GM12873 (cell line): ENCODE measurements at regions not wholly inside any gene's neighbourhood (a gene's known extent, or its start where the extent isn't known, plus 50 kb on each side); places are given as distances from the start of the nearest gene placed in this dataset.

ENCODE experiments used
- TF ChIP-seq, protein P1 (sequence below): IDR thresholded peaks from 2 replicates; pipeline ENCODE4 v1.5.1; 2012; ENCODE audit warnings: low read depth, mild to moderate bottlenecking, moderate library complexity, low read length, control low read depth; ENCODE audit not compliant: insufficient read depth; ENCODE audit errors: missing control alignments

DNA sequence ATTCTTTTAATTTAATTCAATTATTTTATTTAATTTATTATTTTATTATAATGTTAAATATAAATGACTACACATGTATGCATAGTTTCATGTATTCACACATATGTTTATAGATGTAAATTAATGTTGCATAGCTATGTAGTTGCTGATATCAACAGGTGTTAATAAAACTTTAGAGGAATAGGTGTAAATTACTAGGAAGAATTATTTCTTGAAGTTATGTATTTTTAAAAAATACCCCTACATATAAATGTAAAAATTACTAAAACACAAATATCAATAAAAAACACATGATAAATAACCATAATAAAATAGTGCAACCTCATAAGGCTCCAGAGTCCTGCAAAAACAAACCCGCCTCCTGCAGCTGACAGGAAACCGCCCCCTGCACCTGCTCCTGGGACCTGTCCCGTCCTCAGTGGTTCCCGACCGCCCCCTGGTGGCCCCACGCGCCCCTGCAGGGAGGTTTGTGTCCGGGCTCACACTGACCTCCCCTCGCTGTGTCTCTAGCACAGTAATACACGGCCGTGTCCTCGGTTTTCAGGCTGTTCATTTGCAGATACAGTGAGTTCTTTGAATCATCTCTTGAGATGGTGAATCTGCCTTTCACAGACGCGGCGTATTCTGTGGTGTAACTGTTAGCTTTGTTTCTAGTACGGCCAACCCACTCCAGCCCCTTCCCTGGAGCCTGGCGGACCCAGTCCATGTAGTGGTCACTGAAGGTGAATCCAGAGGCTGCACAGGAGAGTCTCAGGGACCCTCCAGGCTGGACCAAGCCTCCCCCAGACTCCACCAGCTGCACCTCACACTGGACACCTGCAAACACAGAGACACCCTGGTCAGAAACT lies 1264.0 kb downstream of the TMEM121 start:
- TF ChIP-seq, protein P1, sequence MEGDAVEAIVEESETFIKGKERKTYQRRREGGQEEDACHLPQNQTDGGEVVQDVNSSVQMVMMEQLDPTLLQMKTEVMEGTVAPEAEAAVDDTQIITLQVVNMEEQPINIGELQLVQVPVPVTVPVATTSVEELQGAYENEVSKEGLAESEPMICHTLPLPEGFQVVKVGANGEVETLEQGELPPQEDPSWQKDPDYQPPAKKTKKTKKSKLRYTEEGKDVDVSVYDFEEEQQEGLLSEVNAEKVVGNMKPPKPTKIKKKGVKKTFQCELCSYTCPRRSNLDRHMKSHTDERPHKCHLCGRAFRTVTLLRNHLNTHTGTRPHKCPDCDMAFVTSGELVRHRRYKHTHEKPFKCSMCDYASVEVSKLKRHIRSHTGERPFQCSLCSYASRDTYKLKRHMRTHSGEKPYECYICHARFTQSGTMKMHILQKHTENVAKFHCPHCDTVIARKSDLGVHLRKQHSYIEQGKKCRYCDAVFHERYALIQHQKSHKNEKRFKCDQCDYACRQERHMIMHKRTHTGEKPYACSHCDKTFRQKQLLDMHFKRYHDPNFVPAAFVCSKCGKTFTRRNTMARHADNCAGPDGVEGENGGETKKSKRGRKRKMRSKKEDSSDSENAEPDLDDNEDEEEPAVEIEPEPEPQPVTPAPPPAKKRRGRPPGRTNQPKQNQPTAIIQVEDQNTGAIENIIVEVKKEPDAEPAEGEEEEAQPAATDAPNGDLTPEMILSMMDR, result peak; percentile 89

DNA sequence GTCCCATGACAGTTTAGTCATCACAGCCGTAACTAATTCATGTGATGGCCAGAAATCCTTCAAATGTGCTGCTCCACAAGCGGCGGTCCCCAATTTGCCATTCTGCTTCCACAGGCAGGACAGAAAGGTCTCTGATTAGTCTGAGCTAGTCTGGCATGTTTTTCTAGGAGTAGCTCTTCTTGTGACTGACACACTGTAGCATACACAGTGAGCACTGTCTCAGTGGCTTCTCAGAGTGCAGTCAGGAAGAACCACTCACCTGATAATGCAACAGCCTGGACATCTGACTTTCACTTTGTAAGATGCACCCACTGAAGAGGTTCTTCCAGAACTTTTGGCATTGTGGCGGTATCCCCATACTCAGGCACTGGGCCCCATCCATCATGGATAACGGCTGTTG lies 1266.2 kb downstream of the TMEM121 start:
- TF ChIP-seq, protein P1, result no peak

DNA sequence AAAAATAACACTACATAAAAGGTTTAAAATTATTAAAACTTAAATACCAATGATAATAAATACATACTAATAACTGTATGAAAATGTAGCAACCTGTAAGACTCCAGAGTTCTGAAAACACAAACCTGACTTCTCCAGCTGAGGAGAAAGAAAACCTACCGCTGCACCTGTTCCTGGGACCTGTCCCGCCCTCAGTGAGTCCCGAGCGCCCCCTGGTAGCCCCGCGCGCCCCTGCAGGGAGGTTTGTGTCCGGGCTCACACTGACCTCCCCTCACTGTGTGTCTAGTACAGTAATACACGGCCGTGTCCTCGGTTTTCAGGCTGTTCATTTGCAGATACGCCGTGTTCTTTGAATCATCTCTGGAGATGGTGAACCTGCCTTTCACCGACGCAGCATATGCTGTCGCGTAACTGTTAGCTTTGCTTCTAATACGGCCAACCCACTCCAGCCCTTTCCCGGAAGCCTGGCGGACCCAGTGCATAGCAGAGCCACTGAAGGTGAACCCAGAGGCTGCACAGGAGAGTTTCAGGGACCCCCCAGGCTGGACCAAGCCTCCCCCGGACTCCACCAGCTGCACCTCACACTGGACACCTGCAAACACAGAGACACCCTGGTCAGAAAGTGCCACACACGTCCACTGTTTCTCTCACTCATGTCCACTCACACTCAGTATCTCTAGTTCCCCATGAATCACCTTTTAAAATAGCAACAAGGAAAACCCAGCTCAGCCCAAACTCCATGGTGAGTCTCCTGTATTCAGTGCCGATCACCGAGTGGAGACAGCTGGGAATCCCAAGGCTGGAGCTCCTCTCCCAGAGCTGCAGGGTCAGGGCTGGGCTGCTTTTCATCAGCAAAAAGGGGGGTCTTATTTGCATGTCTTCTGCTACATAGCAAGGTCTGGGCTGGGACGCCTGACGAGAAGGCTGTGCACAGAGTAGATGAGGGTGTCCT lies 1276.3 kb downstream of the TMEM121 start:
- TF ChIP-seq, protein P1, result peak; percentile 43

DNA sequence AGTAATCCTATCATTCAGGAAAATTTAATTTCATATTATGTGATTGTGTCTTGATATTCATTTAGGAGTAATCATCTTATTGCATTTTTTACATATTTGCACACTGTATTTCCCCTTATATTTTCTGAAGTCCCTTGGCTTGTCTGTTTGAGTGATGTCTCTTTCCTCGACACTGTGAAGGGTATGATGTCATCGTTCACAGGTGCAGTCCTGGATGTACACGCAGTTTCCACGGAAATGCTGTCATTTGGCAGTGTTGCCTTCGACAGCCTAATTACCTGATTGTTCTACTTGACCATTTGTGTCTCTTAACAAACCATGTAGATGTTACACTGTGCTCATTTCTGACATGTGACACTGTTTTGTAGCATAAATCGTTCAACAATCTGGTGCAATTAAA lies 1277.0 kb downstream of the TMEM121 start:
- TF ChIP-seq, protein P1, result no peak

DNA sequence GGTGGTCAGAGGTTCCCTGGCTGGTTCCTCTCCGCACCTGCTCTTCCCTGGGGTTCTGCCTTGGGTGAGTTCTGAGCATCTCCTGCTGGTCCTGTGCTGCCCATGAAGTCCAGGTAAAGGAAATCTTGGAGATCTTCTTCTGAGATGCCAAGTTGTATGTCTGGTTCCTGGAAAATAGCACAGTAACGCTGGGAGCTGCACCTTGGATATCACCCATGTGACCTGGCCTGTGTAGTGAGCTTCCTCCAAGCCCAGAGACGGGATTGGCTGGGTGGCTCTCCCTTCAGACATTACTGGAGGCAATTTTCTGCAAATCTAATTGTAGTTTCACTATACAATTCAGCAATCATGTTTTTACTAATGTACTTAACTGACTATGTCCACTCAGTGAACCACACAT lies 1281.1 kb downstream of the TMEM121 start:
- TF ChIP-seq, protein P1, result no peak

DNA sequence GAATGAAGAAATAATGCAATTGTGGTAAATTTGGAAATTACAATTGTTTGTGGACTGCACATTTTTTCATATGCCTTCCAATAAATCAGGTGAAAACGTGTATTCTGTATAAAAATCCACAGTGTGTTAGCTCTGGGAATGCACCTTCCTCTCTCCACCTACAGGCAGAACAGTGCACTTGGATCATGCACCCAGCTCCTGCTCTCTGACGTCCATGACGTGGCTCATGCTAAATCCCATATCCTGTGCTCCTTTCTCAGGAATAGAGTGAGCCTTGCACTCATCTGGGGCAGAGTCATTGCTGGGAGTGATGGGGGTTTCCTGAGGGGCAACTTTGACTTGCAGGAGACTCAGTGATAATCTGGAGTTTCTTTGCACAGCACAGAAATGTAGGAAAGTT lies 1282.1 kb downstream of the TMEM121 start:
- TF ChIP-seq, protein P1, result no peak

DNA sequence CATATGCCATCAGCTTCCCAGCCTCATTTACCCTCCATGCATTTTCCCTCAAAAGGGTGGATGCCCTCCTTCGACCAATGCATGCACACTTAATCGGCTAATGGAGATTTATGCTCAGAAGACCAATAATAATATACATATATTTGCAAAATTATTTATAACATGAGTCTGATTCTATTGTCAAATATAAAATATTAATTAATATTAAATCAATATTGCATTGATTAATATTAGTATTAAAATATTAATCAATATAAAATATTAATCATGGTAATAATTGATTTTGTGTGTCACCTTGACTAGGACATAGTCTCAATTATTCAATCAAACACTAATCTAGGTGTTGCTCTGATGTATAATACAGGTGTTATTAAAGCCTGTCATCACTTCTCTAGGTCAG lies 1282.5 kb downstream of the TMEM121 start:
- TF ChIP-seq, protein P1, result no peak
